HT1080 (cell line): ENCODE measurements at regions not wholly inside any gene's neighbourhood (a gene's known extent, or its start where the extent isn't known, plus 50 kb on each side); places are given as distances from the start of the nearest gene placed in this dataset.

Experiments
- DNase-seq: peaks from one replicate; pipeline ENCODE4 v3.0.0-alpha.2; 2015; ENCODE audit warnings: low read depth

DNA sequence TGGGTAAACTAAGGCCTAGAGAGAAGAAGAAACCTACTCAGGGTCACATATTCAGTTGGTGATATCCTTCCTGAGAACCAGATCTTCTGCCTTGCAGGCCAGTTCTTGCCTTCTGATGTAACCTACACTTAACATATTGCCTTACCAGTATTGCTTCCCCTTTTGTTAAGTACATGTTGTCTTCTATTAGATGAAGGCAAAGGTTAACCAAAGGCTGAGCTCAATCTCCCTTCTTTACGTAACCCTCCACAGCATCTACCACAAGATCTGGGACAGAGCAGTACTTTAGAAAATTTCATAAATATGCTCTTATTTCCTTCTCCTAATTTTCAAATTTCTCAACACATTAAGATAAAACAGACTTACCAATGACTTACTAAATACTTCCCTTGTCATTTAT, 474.4 kb downstream of the SH2D1A start:
- no peak for DNase-seq

DNA sequence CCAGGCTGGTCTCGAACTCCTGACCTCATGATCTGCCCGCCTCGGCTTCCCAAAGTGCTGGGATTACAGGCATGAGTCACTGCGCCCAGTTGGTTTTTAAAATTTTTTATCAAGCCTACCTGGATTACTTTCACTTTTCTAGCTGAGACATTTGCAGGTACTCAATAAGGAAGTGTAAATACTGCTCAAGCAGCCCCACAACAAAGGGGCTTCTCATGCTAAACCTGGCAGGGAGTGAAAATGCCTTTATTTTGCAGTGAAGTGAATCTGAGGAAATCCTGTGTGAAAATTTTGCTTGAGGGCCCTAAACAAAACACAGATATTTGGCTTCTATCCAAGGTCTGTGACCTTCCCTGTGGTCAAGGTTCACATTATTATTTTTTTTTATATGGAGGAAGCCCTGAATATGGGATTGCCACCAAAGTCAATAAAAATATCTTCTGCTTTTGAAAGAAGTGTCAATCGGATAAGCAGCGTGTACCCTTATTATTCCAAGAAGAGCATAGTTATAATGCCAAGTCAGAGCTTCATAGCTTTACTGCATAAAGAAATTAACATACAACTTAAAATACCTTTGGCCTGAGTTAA, 481.0 kb downstream of the SH2D1A start:
- DNase-seq, result no peak

DNA sequence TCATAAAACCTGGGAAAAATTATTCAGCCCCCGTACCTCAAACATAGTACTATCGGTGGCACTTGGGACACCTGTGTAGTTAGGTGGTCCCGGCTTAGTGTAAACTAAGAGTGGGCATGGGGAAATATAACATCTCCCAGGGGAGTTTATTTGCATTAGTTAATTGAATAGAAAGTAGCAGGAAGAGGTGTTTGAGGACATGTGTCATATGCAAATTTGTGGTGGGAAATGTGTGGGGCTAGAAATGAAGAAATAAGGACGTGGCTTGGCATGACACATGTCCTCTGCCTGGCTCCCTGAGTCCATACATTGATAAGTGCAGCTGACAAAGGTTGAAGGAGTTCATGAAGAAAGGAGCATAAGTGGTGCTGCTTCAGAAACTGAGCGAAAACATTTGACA, 483.6 kb downstream of the SH2D1A start:
- DNase-seq, result no peak

DNA sequence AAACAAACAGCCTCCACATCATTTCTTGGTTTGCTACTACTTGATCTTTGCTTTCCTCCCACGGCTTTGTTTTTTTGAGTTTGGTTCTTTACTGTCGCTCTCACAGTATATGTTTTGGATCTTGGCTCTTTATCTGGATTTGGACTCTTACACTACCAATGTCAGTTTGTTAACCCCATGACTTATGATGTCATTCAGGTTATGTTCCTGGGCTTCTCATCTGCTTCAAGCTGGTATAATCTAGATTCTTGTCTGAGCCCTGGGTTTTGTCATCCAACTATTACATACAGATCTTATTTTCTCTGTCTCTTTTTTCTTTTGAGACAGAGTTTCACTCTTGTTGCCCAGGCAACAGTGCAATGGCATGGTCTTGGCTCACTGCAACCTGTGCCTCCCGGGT, 482.9 kb upstream of the TEX13C start:
- no peak for DNase-seq

DNA sequence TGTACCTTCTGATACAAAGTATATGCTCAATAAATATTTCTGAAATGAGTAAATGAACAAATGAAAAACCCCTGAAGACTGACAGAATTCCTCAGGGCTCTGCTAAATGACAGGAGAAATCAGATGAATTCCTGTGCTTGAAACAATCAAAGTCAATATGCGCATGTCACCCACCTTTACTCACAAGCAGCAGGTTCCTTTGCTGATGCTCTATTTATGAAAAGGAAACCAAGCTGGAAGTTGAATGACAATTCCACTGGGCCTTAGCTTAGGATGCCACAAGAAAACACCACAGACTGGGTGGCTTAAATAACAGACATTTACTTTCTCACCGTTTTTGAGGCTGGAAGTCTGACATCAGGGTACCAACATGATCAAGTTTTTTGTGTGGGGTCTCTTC, 477.5 kb upstream of the TEX13C start:
- no peak for DNase-seq

DNA sequence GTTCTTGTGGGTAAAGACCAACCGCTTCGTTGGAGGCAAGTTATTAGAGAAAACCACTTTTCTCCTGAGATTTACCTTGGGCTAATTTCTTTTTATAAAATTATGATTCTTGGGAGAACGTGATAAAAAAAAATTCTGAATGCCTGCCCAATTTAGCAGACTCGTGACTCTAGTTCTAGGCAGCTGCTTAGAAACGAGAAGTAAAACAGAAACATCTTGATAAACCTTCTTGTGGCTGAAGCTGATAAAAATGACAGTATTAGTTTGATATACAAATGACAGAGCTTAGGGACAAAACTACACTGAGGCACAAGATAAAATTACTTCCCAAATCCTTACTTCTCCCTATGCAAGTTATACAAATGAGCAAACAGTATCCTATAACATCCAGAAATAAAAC, 458.9 kb upstream of the TEX13C start:
- no peak for DNase-seq

DNA sequence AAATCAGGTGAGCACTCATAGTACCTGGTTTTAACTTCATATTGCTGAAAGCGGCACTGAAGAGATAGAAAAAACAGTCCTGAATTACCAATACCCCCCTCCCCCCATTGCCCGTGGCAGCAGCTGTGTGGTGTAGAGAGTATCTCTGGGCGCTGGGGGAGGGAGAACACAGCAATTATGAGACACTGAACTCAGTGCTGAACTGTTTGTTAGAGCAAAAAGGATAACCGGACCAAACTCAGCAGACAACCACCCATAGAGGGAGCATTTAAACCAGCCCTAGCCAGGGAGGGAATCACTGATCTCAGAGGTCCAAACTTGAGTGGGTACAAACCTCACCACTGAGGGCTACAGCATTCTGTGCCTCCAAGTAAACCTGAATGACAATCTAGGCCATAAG, 457.4 kb upstream of the TEX13C start:
- DNase-seq, result no peak

DNA sequence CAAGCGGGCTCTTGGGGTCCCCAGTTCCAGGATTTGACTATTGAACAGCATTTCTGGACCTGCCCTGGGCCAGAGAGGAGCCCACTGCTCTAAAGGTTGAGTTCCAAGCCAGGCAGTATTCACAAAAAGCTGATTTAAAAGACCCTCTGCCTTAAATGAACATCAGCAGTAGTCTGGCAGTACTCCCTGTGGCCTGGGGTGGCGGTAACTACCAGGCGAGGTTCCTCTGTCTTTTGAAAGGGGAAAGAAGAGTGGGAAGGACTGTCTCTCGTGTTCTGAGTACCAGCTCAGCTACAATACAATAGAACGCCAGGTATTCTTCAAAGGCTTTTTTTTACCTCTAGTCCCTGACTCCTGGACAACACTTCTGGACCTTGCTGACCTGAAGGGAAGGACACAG, 456.4 kb upstream of the TEX13C start:
- no peak for DNase-seq

DNA sequence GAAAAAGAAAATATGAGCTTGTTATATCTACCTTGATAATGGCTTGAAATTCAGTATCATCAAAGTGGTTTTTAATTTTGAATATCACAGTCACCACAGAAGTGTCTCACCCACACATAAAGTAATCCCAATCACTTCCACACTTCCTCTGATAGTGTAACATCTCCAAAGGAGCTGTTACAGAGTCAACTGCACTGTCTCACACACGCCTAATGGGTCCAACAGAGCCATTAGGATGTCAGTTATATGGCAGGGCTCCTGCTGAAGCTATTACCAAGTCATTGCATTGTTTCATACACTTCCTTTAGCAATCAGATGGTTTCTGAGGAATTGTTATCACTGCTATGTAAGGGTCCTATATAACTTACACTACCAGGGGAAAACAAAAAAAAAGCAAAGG, 432.1 kb upstream of the TEX13C start:
- no peak for DNase-seq

DNA sequence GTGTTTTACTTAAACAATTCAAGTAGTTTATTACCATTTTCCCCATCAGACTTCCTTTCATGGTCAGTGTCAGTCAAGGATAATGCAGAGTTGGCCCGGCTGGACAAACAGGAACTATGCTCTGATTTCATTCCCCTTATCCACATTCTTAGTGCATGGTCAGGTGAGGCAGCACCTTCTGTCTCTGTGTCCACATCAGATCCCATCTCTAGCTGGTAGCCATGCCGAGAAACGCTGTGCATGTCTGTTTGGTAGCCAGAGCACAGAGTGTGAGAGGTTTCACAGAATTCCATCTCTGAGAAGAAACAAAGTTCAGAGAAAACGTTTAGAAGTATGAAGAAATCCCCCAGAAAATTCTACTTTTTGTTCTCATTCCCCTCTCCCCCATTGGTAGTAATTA, 423.7 kb upstream of the TEX13C start:
- no peak for DNase-seq

DNA sequence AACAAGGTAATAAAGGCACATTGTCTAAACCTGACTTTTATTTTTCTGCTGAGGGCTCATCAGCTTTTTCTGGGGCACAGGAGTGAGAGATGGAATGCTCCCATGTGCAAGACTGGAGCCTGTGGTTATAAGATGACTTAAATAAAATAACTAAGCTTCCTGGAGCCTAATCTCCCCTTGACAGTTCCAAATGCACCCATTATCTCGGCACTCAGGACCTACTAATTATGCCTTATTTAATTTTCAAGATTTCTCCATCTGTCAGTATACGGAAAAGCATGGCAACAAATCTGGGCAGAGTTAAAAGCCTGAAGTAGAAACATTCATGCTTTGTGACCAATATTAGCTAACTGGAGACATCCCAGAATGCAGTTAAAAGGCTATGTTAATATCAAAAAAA, 416.7 kb upstream of the TEX13C start:
- no peak for DNase-seq

DNA sequence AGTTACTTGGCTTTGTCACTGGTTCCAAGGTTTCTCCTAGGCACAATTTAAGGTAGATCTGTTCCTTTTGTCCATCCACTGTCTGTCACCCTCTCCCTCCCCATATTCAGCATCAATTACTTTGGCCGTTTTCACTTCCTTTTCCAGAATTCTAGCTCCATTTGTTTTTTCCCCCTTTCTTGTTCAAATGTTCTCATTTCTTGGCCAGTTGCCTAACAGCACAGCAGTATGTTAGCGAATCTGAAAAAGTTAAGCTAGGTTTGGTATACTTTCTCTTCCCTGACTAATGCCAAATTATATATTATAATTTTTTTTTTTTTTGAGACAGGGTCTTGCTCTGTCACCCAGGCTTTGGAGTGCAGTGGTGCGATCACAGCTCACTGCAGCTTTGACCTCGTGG, 409.1 kb upstream of the TEX13C start:
- DNase-seq, result no peak

DNA sequence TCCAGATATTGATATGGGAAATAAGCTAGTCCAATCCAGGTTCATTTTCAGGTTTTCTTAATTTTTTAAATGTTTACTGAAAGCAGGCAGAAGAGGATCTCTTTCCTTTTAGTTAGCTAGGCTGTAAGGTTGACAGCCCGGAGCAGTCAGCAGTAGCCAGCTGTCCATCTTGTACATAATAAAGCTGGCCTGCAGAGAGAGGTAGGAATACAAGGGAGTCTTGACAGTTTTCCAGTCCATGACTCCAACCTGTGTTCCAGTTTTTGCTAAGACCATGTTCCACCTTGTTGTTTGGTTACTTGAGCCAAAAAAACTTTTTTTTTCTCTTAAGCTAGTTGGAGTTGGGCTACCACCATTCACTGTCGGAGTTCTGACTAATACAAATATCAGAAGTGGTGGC, 402.7 kb upstream of the TEX13C start:
- DNase-seq, result no peak

DNA sequence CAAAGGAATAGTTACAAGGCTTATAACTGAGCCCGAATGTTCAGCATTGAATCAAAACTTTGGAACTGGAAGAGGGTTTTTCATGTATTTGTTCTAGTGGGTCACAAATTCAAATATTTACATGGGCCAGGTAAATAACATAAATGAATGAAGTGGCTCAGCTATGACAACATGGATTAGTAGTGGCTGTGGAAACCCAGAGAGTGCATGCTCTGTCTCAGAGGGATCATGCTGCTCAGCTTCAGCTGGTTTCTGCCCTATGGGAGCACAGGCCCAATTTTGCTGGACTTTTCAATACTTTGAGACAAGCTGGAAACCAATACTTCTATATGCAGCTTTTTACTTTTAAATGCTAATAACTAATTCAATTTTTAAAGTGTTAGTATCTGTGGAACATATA, 394.0 kb upstream of the TEX13C start:
- DNase-seq, result no peak

DNA sequence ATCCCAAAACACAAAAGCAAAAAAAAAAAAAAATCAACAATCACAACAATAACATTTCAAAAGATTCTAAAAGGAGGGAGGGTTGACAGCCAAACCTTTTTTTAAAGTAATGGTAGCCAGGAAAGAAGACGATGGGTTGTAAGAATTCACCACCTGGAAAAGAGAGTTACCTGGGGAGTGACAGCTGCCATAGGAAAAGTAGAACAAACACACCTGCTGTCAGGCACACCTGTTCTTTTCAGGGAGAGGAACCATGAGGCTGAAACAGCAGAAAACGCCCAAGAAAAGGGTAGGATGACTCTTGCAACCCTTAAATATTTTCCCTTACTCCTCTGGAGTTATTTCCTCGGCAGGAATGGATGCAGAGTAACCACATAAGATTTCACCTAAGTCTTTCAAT, 388.4 kb upstream of the TEX13C start:
- no peak for DNase-seq

DNA sequence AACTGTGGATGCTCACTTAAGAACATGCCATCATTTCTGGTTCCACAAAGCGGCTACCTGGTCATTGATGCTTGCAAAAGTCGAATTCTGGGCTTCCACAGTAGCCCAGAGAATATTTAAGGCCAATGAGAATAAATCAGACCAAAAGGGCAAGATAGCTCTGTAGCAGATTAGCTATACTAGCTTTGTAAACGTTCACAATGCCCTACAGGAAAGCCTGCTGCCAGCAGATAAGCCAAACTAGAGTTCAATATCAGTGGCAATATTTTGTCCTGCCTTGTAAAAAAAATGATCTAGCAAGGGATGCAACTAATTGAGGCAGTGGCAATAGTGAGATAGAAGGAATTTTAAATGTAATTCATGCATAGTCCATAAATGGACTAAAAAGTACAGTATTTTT, 387.7 kb upstream of the TEX13C start:
- DNase-seq, result no peak

DNA sequence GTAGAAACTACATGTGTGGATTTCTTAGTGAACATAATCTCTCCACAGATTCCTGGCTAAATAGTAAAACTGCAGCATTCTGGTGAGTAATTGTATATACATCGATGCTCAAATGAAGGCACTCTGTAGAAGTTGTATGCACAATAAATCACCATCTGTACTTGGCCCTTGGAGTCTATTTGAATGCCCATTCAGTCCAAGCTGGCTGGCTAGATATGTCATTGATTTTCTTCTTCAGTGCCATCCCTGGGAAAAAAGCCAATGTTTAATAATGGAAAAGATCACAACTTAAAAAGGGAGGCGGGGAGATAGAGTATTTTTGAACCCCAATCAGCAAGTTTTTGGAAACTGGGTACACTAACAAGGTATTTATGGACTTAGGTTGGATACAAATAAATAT, 381.0 kb upstream of the TEX13C start:
- no peak for DNase-seq

DNA sequence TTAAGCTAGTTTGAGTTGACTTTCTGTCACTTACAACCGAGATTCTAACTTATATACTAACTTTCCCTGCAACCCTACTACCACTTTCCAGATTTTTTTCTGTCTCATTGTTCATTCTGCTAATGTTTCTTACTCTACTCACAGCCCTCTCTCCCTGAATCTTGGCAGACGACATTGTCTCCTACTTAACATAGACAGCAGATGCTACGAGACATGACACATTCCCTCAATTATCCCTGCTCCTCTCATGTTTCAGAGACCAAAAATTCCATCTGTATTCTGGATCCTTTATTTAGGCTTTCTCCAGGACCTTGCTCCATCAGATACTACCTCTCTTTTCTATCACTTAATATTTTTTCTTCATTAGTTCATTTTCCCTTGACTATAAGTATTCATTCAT, 379.1 kb upstream of the TEX13C start:
- DNase-seq, result no peak

DNA sequence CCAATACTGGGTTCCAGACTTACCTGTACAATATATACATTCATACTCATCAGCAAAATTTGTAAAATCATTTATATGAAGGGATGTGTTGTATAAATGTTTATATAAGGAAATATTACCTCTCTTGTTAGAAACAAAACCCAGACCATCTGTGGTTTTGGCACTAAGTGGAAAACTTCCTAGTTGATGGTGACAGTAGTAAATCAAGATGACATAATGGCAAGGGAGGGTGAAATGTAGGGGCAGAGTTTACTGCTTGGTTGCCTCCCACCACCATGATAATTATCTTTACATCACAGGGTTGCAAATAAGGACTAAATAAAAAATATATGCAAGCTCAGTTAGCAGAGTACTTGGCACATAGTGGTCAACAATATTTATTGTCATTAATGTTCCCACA, 365.3 kb upstream of the TEX13C start:
- DNase-seq, result no peak

DNA sequence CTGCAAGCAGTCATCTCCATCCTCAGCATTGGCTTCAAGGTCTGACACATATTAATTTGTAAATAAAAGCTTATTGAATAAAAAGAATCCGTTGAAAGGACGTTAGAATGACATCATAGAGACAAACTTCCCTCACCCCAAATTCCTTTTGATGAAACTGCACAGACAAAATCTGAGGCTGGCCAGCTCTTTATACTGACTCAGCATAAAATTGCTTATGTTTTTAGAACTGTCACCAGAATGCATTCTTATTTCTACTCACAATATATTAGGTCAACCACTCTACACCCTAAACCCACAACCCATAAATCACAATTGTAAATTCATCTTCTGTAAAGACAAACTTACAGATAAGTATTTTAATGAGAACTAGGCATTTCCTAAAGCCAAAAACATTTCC, 359.2 kb upstream of the TEX13C start:
- no peak for DNase-seq

DNA sequence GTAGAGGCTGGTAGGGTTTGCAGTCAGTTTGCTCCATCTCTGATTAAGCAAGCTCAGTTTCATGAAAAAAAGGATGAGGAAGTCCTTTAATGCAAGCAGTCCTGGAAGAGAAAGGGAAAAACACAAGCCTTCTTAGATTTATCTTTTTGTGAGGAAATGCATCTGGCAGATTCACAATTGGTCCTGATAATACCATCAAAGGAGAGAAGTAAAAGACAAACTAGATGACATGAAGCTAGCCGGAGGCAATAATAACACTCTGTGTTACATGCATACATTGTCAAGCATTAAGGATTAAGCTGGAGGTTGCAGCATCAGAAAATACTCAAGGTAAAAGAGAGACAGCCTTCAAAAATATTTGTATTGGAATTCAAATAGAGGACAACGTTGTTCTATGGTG, 356.0 kb upstream of the TEX13C start, which contains the start of gene TENM1:
Gene TENM1 (minus strand): TSS at position 101 of the 400 bp plus-strand sequence.
- no peak for DNase-seq

DNA sequence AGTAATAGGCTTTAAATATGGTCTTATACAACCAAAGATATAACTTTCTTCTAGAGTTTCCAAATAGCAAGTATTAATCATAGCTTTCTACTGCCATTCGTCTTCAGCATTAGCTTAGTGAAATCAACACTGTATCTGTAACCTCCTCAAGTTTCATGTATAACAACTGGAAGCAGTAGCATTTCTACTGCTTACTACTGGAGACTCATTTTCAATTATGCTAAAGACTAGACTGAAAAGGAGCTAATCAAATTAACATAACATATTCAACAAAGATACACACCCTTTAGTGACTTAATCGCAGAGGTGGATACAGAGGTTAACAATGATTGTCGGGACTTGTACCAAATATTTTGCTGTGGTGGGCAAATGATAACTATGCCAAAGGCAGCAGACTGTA, 344.2 kb upstream of the TEX13C start:
- no peak for DNase-seq

DNA sequence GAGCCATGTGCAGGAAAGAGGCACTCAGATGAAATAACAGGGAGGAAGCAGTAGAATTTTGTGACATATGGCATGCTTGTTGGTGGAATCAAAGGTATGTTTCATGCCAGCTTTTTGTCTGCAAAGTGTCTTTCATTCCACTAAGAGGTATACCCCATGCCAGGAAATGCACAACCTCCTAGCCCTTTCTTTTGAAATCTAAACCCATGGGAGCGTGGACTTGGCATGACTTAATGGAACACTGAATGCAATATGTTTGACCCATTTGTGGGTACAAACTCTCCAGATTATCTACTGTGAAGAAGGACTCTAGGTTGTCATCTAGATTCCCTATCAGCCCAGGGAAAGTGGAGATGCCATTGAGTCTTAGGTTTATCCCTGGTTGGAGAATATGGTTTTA, 338.3 kb upstream of the TEX13C start:
- no peak for DNase-seq

DNA sequence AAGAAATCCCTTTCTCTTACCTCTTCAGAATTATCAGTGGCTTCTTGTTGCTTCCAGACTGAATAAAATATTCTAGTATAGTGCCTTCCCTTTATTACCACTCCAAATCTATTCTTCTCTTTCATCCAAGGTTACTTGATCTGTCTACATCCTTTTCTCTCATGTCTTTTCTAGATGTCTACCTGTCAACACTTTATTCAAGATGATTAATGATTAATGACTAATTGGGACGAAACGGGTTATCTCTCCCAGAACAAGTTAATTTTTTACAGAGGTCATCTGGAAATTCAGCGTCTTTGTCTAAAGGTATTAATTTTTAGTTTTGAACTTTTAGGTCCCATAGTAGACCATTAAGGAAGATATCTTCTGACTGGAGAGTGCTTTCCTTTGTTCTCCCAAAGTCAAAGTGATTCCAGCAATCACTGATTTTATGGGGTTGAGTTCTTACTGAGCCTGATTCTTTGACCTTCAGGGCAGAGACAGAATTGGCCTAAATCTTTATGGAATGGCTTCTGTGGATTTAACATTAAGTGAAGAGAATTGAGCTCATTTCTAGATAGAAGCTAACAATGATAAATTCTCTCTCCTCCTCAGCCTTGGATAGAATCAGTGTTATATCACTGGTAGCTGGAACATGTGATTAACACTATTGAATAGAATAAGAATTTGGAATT, 335.4 kb upstream of the TEX13C start:
- DNase-seq, result no peak
